ENCODE measurements at regions not wholly inside any gene's neighbourhood (a gene's known extent, or its start where the extent isn't known, plus 50 kb on each side); places are given as distances from the start of the nearest gene placed in this dataset.

- no peak overlapping the region for H3K27ac Mint-ChIP-seq (ENCODE audit: unreplicated experiment)
- CTCF ChIA-PET: no interaction called here
- H3K4me3 ChIP-seq (ENCODE audit: low read depth, low read length): no peak overlapping the region
- no peaks in the 10 kb centered on the region for H3K36me3 Mint-ChIP-seq (ENCODE audit: insufficient read depth, unreplicated experiment)
- H3K36me3 ChIP-seq (ENCODE audit: control insufficient read depth, insufficient read depth, low read length): no peaks in the 10 kb centered on the region
- no peaks in the 10 kb centered on the region for H3K4me1 ChIP-seq
- H3K9me3 ChIP-seq: no peaks in the 10 kb centered on the region
- POLR2A ChIA-PET: no interaction called here
- no peak for DNase-seq
- H3K4me1 Mint-ChIP-seq (ENCODE audit: low read depth, unreplicated experiment): peaks cover 12% of the 10 kb centered on the region
- H3K27me3 Mint-ChIP-seq (ENCODE audit: insufficient read depth, unreplicated experiment): no peaks in the 10 kb centered on the region
- TF ChIP-seq CTCF (IDR thresholded peaks at IDR 0.05; ENCODE audit: insufficient read depth in 1 of 2, low read depth in 1 of 2, low read length in 1 of 2, severe bottlenecking in 1 of 2, unreplicated experiment in 1 of 2): no peak
- intact Hi-C loops (cut with micrococcal nuclease; ENCODE audit: unreplicated experiment): no loop called here
- no peaks in the 10 kb centered on the region for H3K27me3 ChIP-seq (replicated peaks; ENCODE audit: control insufficient read depth, insufficient read depth, low read length)
- no peak overlapping the region for H3K4me3 Mint-ChIP-seq (ENCODE audit: unreplicated experiment)
- BruUV-seq (replicated peaks): no TSS peak
- H3K9me3 Mint-ChIP-seq (ENCODE audit: unreplicated experiment): no peaks in the 10 kb centered on the region
Measured at GRCh38 chr1:193538003-193538354, 351.6 kb upstream of the B3GALT2 start.

- Mint-ChIP-seq H3K9me3 (ENCODE audit: unreplicated experiment) (no peaks in the 10 kb centered on the region), H3K4me3 (ENCODE audit: unreplicated experiment) (no peak overlapping the region), H3K27ac (ENCODE audit: unreplicated experiment) (no peak overlapping the region), H3K4me1 (ENCODE audit: low read depth, unreplicated experiment) (peaks cover 6% of the 10 kb centered on the region), H3K27me3 (ENCODE audit: insufficient read depth, unreplicated experiment) (no peaks in the 10 kb centered on the region), H3K36me3 (ENCODE audit: insufficient read depth, unreplicated experiment) (no peaks in the 10 kb centered on the region)
- ChIA-PET CTCF (no interaction called here), POLR2A (no interaction called here)
- intact Hi-C loops (cut with micrococcal nuclease; ENCODE audit: unreplicated experiment): no loop called here
- no peak for TF ChIP-seq CTCF (IDR thresholded peaks at IDR 0.05; ENCODE audit: insufficient read depth in 1 of 2, low read depth in 1 of 2, low read length in 1 of 2, severe bottlenecking in 1 of 2, unreplicated experiment in 1 of 2)
- no peaks in the 10 kb centered on the region for H3K27me3 ChIP-seq (replicated peaks; ENCODE audit: control insufficient read depth, insufficient read depth, low read length)
- BruUV-seq (replicated peaks): no TSS peak
- no peak overlapping the region for H3K4me3 ChIP-seq (ENCODE audit: low read depth, low read length)
- no peaks in the 10 kb centered on the region for H3K9me3 ChIP-seq
- no peaks in the 10 kb centered on the region for H3K36me3 ChIP-seq (ENCODE audit: control insufficient read depth, insufficient read depth, low read length)
- H3K4me1 ChIP-seq: no peaks in the 10 kb centered on the region
- no peak for DNase-seq
Measured at GRCh38 chr1:193537266-193538002, 351.0 kb upstream of the B3GALT2 start.

- H3K9me3 Mint-ChIP-seq (ENCODE audit: unreplicated experiment): peaks cover 9% of the 10 kb centered on the region
- H3K4me1 Mint-ChIP-seq (ENCODE audit: low read depth, unreplicated experiment): no peaks in the 10 kb centered on the region
- intact Hi-C loops (cut with micrococcal nuclease; ENCODE audit: unreplicated experiment): no loop called here
- ChIA-PET CTCF (no interaction called here), POLR2A (no interaction called here)
- no peak overlapping the region for H3K4me3 ChIP-seq (ENCODE audit: low read depth, low read length)
- H3K9me3 ChIP-seq: no peaks in the 10 kb centered on the region
- H3K27me3 Mint-ChIP-seq (ENCODE audit: insufficient read depth, unreplicated experiment): peaks cover 3% of the 10 kb centered on the region
- no peak for TF ChIP-seq CTCF (IDR thresholded peaks at IDR 0.05; ENCODE audit: insufficient read depth in 1 of 2, low read depth in 1 of 2, low read length in 1 of 2, severe bottlenecking in 1 of 2, unreplicated experiment in 1 of 2)
- H3K4me1 ChIP-seq: no peaks in the 10 kb centered on the region
- no TSS peak for BruUV-seq (replicated peaks)
- no peak overlapping the region for H3K27ac Mint-ChIP-seq (ENCODE audit: unreplicated experiment)
- no peaks in the 10 kb centered on the region for H3K27me3 ChIP-seq (replicated peaks; ENCODE audit: control insufficient read depth, insufficient read depth, low read length)
- H3K36me3 Mint-ChIP-seq (ENCODE audit: insufficient read depth, unreplicated experiment): no peaks in the 10 kb centered on the region
- DNase-seq: no peak
- no peaks in the 10 kb centered on the region for H3K36me3 ChIP-seq (ENCODE audit: control insufficient read depth, insufficient read depth, low read length)
- no peak overlapping the region for H3K4me3 Mint-ChIP-seq (ENCODE audit: unreplicated experiment)
Measured at GRCh38 chr1:193533853-193534252, 347.4 kb upstream of the B3GALT2 start.
